ENCODE measurements at regions not wholly inside any gene's neighbourhood (a gene's known extent, or its start where the extent isn't known, plus 50 kb on each side); places are given as distances from the start of the nearest gene placed in this dataset.

DNA sequence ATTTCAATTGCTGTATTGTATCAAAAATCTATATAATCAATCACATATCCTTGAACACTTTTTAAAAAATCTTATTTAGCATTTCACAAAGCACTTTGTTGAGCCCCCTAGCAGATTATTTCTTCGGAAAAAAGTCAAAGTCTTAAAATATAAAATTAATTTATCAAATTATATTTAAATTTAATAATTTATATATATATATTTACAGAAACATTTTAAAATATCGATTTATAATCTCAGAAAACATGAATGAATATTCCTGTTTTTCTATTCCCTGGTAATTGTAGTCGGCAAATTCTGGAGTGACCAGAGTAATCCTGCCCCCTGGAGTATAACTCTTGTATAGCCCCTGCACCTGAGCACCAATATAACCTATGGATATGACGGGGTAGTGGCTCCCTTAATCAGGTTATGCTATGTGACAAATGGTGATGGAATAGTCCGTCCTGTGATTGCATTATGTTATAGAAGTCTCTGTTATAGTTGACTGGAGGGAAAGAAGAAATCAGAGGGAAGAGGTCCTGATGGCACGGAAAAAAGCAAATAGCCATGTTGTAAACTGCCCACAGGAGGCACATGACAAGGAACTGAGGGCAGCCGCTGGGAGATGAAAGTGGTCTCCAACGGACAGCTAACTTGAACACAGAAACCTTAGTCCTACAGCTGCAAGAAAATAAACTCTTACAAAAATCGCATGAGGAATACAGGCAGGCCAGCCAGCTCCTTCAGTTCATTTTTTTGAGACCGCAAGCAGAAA is 1092.3 kb downstream of the ARAP2 start:
- DNase-seq (no peak), ATAC-seq (ENCODE audit: low FRiP score in 2 of 2) (no peak)
- Histone ChIP-seq H3K9me3 (no peaks in the 10 kb centered on the region), H3K36me3 (no peaks in the 10 kb centered on the region), H3K4me3 (no peak overlapping the region), H3K27ac (no peak overlapping the region), H3K27me3 (no peaks in the 10 kb centered on the region), H3K4me1 (no peaks in the 10 kb centered on the region)
- WGBS, 2 donors: 73 to 77% methylated on average over 10 of the region's 10 CpGs
- TF ChIP-seq EP300 (IDR thresholded peaks at IDR 0.05): no peak
- no peak for TF ChIP-seq POLR2A (IDR thresholded peaks at IDR 0.05)
- TF ChIP-seq POLR2AphosphoS5 (IDR thresholded peaks at IDR 0.05): no peak
- TF ChIP-seq, protein P1, sequence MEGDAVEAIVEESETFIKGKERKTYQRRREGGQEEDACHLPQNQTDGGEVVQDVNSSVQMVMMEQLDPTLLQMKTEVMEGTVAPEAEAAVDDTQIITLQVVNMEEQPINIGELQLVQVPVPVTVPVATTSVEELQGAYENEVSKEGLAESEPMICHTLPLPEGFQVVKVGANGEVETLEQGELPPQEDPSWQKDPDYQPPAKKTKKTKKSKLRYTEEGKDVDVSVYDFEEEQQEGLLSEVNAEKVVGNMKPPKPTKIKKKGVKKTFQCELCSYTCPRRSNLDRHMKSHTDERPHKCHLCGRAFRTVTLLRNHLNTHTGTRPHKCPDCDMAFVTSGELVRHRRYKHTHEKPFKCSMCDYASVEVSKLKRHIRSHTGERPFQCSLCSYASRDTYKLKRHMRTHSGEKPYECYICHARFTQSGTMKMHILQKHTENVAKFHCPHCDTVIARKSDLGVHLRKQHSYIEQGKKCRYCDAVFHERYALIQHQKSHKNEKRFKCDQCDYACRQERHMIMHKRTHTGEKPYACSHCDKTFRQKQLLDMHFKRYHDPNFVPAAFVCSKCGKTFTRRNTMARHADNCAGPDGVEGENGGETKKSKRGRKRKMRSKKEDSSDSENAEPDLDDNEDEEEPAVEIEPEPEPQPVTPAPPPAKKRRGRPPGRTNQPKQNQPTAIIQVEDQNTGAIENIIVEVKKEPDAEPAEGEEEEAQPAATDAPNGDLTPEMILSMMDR (IDR thresholded peaks at IDR 0.05): peak in 2 of 6 experiments; percentile 10 to 29

DNA sequence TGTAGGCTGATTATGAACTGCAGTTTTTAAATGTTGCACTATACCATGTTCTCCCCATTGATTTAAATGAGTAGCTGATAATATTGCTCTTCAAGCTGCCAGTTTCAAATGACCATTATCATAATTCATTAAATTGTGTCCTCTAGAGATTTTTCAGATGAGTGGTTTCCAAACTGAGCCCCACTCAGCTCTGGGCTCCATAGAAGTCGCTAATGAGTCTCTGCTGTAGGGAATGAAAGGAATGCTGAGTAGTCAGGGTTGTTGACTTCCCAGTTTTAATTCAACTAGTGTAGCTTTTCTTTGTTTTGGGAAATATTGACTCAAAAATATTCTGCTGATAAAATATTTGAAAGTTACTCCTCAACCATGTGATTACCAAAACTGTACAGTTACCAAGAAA is 1081.1 kb downstream of the ARAP2 start:
- no peaks in the 10 kb centered on the region for H3K4me1 ChIP-seq
- WGBS, 2 donors: 37 to 46% methylated on average over 1 of the region's 1 CpG
- H3K27ac ChIP-seq: no peak overlapping the region
- TF ChIP-seq POLR2AphosphoS5 (IDR thresholded peaks at IDR 0.05) (no peak), POLR2A (IDR thresholded peaks at IDR 0.05) (no peak), EP300 (IDR thresholded peaks at IDR 0.05) (no peak)
- TF ChIP-seq, protein P1 (IDR thresholded peaks at IDR 0.05): no peak
- no peaks in the 10 kb centered on the region for H3K27me3 ChIP-seq
- H3K36me3 ChIP-seq: no peaks in the 10 kb centered on the region
- ATAC-seq (ENCODE audit: low FRiP score in 2 of 2) (no peak), DNase-seq (no peak)
- no peaks in the 10 kb centered on the region for H3K9me3 ChIP-seq
- H3K4me3 ChIP-seq: no peak overlapping the region

DNA sequence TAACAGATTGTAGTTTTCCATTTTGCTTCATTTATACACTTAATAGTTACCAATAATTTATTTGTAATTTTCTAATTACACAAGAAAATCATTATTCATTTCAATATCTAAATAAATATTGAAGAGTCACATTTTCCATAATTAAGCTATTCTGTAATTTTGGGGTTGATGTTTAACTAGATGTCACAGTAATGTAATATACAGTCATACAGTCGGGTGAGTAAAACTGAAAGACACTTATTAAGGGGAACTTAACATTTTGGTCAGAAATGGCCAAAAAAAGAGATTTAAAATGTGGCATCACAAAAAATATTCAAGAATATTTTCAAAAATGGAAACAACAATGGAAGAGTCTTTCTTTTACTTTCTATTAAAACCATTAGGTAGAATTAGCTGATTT is 1080.3 kb downstream of the ARAP2 start:
- DNase-seq (no peak), ATAC-seq (ENCODE audit: low FRiP score in 2 of 2) (no peak)
- H3K9me3 ChIP-seq: no peaks in the 10 kb centered on the region
- no peak overlapping the region for H3K4me3 ChIP-seq
- WGBS, 2 donors: 90 to 94% methylated on average over 1 of the region's 1 CpG
- no peaks in the 10 kb centered on the region for H3K36me3 ChIP-seq
- no peak overlapping the region for H3K27ac ChIP-seq
- no peaks in the 10 kb centered on the region for H3K27me3 ChIP-seq
- H3K4me1 ChIP-seq: no peaks in the 10 kb centered on the region
- TF ChIP-seq EP300 (IDR thresholded peaks at IDR 0.05): no peak
- no peak for TF ChIP-seq POLR2A (IDR thresholded peaks at IDR 0.05)
- TF ChIP-seq, protein P1 (IDR thresholded peaks at IDR 0.05): no peak
- TF ChIP-seq POLR2AphosphoS5 (IDR thresholded peaks at IDR 0.05): no peak

DNA sequence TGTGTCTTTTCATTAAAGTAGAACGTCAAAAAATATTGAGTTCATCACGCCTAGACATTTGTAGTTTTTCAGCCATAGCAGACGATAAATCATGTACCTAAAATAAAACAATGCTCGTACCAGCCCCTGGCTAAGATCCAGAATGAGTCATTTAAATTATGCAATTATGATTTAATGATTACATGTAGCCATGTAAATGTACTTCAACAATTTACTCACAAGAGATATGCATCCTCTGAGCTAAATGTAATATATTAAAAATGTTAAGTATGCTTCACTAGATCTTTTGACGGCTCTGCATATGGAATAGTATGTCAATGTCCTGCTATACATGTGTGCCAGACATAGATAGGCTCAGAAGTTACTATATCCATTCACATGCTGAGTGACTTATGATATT is 1077.8 kb downstream of the ARAP2 start:
- Histone ChIP-seq H3K4me1 (no peaks in the 10 kb centered on the region), H3K27me3 (no peaks in the 10 kb centered on the region), H3K36me3 (no peaks in the 10 kb centered on the region), H3K4me3 (no peak overlapping the region), H3K9me3 (no peaks in the 10 kb centered on the region), H3K27ac (no peak overlapping the region)
- no peak for DNase-seq
- no peak for ATAC-seq (ENCODE audit: low FRiP score in 2 of 2)
- TF ChIP-seq, protein P1 (IDR thresholded peaks at IDR 0.05): no peak
- no peak for TF ChIP-seq POLR2A (IDR thresholded peaks at IDR 0.05)
- WGBS, 2 donors: 72 to 78% methylated on average over 5 of the region's 5 CpGs

DNA sequence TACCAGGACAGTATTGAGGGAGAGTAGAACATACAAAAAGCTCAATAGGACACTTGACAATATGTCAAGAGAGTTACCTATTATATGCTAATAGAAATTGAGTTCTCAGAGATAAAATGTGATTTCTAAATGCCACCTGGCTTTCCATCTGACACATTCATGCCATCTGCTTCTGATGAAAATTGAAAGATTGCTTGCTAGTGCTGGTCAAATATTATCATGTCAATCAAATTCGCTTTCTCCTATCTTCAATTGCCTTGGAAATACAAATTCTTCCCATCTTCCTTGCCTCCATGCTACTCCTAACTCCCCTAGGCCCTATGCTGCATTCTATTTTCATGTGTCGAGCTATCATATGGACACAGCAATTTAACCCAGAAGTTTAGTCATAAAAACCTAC is 1076.9 kb downstream of the ARAP2 start:
- WGBS, 2 donors: 53 to 80% methylated on average over 2 of the region's 2 CpGs
- TF ChIP-seq POLR2AphosphoS5 (IDR thresholded peaks at IDR 0.05): no peak
- TF ChIP-seq, protein P1 (IDR thresholded peaks at IDR 0.05): no peak
- TF ChIP-seq POLR2A (IDR thresholded peaks at IDR 0.05): no peak
- Histone ChIP-seq H3K9me3 (no peaks in the 10 kb centered on the region), H3K27ac (no peak overlapping the region), H3K36me3 (no peaks in the 10 kb centered on the region), H3K4me3 (no peak overlapping the region), H3K4me1 (no peaks in the 10 kb centered on the region), H3K27me3 (no peaks in the 10 kb centered on the region)
- ATAC-seq (ENCODE audit: low FRiP score in 2 of 2) (no peak), DNase-seq (no peak)
